HG03060 (cell line): ENCODE measurements at regions not wholly inside any gene's neighbourhood (a gene's known extent, or its start where the extent isn't known, plus 50 kb on each side); places are given as distances from the start of the nearest gene placed in this dataset.

Source experiments
- ATAC-seq: cut with Tn5 transposase; IDR thresholded peaks from one replicate; pipeline ENCODE4 v1.9.1; 2021; ENCODE audit warnings: low read depth, moderate number of reproducible peaks; ENCODE audit not compliant: unreplicated experiment

GRCh38 chr2:37780387-37780676, 108.9 kb upstream of the CDC42EP3 start:
- no peak for ATAC-seq

GRCh38 chr2:37781028-37781427, 109.6 kb upstream of the CDC42EP3 start:
- ATAC-seq = no peak

GRCh38 chr2:37782155-37782673, 110.8 kb upstream of the CDC42EP3 start:
- no peak for ATAC-seq

- no peak for ATAC-seq
These were observed 111.4 kb upstream of the CDC42EP3 start for GRCh38 chr2:37782721-37783371.

GRCh38 chr2:37783545-37783944, 112.1 kb upstream of the CDC42EP3 start:
- ATAC-seq = no peak

- no peak for ATAC-seq
These were observed 112.8 kb upstream of the CDC42EP3 start for GRCh38 chr2:37784071-37784758.

- no peak for ATAC-seq
These were observed 113.3 kb upstream of the CDC42EP3 start for GRCh38 chr2:37784759-37785149.

- no peak for ATAC-seq
These were observed 114.8 kb upstream of the CDC42EP3 start for GRCh38 chr2:37786191-37786698.

- ATAC-seq = no peak
These were observed 115.4 kb upstream of the CDC42EP3 start for GRCh38 chr2:37786854-37787253.

GRCh38 chr2:37788602-37789209, 117.3 kb upstream of the CDC42EP3 start:
- no peak for ATAC-seq

GRCh38 chr2:37790019-37790418, 118.6 kb upstream of the CDC42EP3 start:
- ATAC-seq = no peak

- ATAC-seq = no peak
These were observed 119.0 kb upstream of the CDC42EP3 start for GRCh38 chr2:37790462-37790861.

DNA sequence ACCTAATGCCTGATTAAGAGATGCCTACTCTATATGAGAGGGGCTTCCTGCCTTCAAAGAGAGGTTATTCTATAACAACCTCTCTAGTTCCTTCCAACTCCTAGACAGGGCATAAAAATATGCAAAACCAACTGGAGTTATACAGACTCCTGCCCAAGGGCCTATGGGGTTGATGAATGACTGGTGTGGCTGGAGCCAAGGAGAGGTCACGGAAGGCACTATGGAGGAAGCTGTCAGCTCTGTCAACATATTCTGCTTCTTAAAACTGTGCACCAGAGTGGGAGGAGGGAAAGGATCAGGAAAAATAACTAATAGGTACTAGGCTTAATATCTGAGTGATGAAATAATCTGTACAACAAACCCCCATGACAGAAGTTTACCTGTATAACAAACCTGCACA, 120.9 kb upstream of the CDC42EP3 start:
- ATAC-seq = no peak

DNA sequence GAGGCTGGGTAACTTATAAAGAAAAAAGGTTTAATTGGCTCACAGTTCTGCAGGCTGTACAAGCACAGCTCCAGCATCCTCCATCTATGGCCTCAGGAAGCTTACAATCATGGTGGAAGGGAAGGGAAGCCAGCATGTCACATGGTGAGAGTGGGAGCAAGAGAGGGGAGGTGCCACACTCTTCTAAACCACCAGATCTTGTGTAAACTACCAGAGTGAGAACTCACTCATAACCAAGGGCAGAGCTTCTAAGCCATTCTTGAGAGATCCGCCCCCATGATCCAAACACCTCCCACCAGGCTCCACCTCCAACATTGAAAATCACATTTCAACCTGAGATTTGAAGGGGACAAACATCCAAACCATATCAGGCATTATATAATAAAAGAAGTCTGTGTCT, 121.6 kb upstream of the CDC42EP3 start:
- ATAC-seq = no peak

DNA sequence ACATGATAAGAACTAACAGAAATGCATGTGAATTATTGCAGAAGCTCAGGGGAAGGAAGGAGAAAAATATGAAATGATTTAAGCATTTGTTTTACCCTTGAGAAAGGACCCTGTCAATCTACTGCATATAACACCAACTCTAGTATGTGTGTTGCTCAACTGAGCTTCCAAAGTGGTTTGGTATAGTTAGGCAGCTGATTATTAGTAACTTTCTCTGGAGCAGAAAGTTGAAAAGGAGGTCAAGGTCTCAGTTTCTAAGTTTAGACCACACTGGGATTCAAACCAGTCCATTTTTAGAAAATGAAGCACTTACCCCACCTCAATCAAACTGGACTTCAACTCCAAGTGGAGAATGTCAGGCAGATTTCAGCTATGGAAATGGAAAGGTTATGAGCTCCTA, 123.3 kb upstream of the CDC42EP3 start:
- ATAC-seq = no peak

- ATAC-seq = no peak
These were observed 124.0 kb upstream of the CDC42EP3 start for GRCh38 chr2:37795456-37795855.

DNA sequence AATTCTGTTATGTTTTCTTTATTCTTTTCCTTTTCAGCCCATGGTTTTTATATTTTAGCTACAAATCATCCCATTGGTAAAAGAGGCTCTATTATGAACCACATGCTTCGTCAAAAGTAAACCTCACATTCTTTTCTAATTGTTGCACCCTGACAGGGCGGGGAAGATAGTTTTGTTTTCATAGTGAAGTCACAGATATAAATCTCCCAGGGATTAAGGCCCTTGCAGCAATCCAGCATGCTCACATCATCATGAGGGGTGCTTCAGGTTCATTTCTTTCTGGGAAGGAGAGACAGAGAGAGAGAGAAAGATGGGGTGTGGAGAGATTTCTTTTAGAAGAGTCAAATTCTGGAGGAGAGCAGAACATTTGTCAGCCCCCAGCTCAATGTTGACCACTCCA, 124.5 kb upstream of the CDC42EP3 start:
- ATAC-seq = no peak

DNA sequence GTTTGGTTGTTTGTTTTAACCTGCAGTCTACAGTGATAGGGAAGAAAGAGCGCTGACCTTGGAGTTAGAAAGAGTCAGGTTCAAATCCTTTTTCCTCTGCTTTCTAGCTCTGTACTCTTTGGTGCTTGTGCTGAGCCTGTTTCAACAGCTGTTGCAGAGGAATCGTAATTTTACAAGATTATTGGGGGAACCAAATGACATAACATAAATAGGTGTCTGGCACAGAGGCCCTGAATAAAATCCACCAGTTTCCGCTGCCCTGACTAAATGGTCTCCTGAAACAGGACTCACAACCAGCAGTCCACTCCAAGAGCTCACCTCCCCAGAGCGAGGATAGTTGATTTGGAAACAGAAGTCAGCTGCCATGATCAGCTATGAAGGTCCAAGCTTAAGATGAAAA, 125.0 kb upstream of the CDC42EP3 start:
- ATAC-seq = no peak

- ATAC-seq = no peak
These were observed 125.6 kb upstream of the CDC42EP3 start for GRCh38 chr2:37797081-37797480.

GRCh38 chr2:37798315-37799005, 126.6 kb upstream of the RMDN2 start:
- no peak for ATAC-seq

GRCh38 chr2:37800176-37800858, 124.8 kb upstream of the RMDN2 start:
- ATAC-seq = no peak
